Islet precursor cell (in vitro differentiated cells): ENCODE measurements at regions not wholly inside any gene's neighbourhood (a gene's known extent, or its start where the extent isn't known, plus 50 kb on each side); places are given as distances from the start of the nearest gene placed in this dataset.

Experiments
- DNase-seq: peaks from one replicate; pipeline ENCODE4 v3.0.0-alpha.2; 2018

DNA sequence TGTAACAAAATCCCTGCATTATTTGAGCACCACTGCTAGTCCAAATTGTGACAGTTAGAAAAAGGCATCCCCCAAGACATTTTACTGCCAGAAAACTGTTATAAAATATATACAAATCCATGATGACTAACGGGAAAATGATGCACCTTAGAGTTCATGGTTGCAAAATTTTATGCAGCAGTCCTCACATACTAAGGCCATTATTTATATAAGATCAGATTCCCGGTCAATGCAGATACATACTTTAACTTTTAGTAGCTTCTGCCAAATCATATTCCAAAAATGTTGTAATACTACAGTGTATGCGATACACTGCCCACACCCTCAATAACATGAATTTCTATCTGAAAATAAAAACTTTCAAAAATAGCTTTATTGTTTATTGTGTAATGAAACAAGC lies 239.9 kb upstream of the ZNF32 start:
- DNase-seq: no peak

DNA sequence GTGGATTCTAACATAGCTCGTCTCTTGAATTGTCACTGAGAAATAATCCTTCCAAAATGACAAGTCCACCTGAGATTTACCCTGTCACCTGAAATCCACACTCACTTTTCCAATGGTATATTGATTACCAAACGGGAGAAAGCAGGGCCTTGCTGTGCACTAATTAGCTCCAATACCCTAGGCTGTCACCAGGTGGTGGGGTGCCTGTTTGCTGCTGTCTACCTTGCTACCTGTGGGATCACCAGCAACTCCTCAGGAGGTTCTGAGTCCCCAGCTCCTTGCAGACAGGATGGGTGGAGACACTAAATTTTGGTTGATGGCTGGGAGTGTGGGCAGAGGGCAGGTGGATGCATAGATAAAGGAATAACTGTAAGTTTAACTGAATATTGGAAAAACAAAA lies 237.2 kb upstream of the ZNF32 start:
- DNase-seq: peak; percentile 49

DNA sequence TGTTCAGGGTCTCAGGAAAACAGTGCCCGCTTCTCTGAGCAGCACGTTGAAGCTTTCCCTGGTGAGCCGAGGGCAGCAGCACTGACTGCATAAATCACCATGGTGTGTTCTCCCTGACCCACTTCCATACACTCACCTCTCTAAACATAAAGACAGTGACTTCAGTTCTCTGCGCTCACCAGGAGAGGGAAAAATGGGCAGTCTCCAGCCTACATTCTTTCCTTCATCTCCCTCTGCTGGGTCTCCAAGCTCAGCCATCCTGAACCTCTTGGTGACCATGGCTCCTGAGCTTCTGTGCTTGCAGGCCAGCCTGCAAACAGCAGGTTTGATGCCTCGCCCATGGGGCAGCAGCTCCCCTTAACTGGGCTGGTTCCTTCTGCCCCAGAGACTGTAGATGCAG lies 236.6 kb upstream of the ZNF32 start:
- peak; percentile 42 for DNase-seq

GRCh38 chr10:43884501-43885105 lies 235.9 kb upstream of the ZNF32 start:
- no peak for DNase-seq

DNA sequence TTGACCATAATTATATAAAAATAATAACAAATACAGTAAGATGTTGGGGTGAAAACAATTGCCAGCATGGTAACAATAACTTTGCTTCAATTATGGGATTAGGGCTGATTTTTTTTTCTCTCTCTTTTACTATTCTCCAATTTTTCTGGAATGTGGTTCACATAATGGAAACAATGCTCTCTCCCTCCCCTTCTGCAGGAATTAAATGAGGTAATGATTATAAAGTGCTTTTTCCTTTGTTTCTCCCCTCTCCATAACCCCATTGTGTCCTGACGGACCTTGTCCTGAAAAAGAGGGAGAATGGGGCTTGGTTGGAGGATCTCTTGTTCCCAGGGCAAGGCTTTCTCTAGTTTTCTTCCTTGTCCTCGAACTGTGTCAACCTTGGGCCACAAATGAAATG lies 234.0 kb upstream of the ZNF32 start:
- no peak for DNase-seq

DNA sequence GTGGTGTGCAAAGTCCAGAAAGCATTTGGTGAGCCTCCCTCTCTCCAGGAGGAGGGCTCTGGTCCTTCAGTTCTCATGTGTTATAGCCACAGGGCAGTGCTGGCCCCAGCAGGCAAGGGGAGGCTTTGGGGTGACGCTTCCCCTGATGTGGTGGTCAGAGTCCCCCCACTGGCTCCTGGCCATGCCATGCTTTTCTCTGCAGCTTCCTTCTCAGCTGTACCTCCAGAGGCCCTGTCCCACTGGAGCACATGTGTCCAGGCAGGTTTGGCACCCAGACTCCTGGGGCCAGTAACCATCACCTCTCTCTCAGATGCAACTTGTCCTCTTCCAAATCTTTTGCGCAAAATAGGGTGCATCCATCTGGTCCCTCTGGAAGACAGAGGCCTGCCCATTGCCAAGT lies 233.0 kb upstream of the ZNF32 start:
- DNase-seq: peak; percentile 40

DNA sequence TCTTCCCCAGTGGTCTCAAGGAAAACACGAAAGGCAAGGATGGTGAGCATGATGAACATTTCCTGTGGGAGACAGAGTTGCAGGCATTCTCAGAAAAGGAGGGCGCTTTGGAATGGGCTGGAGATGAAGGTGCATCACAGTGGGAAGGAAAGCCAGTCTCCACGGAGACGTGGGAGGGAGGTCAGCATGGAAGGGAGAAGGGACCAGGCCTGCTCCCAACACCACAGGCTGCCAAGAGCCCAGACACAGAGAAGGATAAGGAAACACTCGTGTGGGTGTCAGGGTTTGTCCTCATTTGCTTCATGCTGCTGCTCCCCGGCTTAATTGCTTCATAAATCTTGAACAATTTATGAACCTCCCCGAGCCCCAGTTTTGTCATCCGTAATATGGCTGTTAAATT lies 231.5 kb upstream of the ZNF32 start:
- DNase-seq: no peak

- peak; percentile 49 for DNase-seq
Observed at GRCh38 chr10:43879742-43880141, 231.1 kb upstream of the ZNF32 start.

GRCh38 chr10:43879162-43879561 lies 230.5 kb upstream of the ZNF32 start:
- DNase-seq: no peak

DNA sequence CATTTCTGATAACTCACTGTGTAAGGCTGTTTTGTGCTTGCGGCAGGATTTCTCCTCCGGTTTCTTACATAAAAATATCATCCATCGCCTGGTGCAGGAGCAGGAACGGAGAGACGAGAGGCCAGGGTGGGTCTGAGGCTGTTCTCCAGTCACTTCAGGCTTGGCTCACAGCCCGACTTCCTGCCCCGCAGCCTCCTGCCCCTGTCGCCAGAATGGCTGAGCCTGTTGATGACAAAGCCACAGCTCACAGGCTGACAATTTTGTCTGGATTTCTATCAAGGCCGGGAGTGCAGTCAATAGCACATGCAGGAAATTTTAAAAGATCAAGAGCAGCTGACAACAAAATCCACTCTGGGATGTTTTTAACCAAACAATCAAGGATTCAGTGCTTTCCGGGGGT lies 229.7 kb upstream of the ZNF32 start:
- DNase-seq: peak; percentile 55

DNA sequence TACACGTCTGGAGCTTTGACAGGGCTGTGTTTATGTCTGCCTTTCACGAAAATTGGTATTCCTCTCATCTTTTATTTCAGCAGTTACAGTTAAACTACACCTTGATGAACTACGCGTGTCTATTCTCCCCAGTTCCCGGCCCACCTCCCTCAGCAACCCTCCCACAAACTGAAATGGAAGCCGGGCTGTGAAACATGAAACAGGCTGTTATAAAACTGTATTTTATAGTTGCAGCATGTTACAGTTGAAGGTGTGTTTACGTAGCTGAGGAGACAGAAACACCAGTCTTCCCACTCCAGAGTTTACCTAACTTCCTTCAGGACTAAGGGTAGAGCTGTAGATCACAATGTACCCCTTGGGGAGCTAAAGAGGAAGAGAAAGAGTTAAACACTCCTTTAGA lies 228.3 kb upstream of the ZNF32 start:
- DNase-seq: no peak

DNA sequence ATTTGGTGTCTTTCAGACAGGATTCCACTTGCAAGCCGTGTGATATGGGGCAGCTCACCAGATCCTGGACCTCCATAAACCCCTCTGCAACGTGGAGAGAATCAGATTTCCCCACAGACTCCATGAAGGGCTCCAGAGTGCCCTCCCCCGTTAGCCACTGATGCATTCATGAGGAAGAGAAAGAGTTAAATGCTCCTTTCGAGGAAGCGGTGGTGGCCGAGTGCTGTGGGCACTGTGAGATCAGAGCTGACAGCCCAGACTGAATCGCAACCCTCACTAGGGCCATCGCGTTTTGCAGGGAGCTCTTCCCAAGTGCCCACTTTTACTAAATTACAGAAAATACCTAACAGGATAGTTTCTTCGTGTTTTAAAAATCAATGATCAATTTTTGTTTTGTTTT lies 226.3 kb upstream of the ZNF32 start:
- no peak for DNase-seq

DNA sequence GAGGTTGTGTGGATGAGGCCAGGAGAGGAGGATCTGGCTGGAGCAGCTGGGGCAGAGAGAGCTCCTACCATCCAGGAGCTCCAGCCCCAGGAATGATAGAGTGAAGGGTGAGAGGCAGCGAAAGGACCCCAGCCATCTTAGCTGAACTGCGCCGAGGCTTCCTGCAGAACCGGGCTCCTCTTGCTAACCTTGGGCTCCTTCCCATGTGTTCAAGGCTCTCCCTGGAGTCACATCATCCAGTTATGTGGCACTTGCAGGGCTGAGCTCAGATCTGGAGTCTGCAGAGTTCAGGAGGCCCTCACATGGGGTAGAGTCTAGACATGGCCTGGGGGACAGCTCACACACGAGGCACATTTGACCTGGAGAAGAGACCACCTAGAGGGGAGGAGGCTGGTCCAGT lies 225.0 kb upstream of the ZNF32 start:
- no peak for DNase-seq

GRCh38 chr10:43872644-43873043 lies 224.0 kb upstream of the ZNF32 start:
- peak; percentile 41 for DNase-seq

GRCh38 chr10:43871545-43871944 lies 222.9 kb upstream of the ZNF32 start:
- no peak for DNase-seq

- peak; percentile 50 for DNase-seq
Observed at GRCh38 chr10:43870968-43871439, 222.3 kb upstream of the ZNF32 start.

DNA sequence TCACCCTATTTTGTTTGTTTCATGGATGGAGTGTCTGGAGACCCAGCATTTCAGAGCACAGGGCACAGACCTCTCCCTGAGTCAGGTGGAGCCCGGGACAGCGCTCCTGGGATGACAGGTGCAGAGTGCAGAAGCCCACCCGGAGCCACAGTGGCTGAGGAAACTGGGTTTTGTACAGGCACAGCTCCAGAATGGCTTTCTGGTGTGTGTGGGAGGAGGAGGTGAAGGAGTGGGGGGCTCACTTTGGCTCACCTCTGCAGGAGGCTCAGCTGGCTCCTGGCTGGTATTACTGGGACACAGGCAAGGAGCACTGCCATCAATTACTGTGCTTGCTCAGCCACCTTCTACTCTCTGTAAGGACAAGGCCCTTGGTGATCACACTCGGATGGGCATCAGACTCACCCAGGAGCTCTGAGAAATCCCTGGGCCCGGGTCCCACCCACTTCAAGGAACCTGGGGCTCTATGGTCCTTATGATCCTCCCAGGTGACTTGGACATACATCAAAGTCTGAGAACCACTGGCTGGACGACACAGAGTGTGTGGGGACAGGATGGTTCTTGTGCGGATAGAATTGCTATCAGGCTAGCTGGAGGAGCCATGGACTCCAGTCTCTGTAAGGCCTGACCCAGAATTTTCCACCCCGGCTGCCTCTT lies 221.1 kb upstream of the ZNF32 start:
- DNase-seq: no peak

DNA sequence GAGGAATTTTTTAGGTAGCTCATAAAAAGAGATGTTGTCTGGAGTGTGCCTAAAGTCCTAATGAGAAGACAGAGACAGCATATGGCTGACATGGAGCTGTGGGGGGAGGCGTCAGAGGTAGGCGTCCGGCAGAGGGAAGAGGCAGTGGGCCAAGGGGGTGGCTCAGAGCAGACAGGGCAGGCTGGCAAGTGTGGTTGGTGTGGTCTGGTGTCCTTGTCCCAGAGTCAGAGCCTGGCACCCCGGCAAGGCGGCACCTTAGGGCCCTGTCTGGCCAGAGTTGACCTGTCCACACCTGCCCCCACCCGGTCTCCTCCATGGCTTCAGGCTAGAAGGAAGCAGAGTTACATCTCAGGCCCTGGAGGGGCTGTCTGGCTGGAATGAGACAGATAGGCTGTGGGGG lies 220.3 kb upstream of the ZNF32 start:
- DNase-seq: peak; percentile 29

DNA sequence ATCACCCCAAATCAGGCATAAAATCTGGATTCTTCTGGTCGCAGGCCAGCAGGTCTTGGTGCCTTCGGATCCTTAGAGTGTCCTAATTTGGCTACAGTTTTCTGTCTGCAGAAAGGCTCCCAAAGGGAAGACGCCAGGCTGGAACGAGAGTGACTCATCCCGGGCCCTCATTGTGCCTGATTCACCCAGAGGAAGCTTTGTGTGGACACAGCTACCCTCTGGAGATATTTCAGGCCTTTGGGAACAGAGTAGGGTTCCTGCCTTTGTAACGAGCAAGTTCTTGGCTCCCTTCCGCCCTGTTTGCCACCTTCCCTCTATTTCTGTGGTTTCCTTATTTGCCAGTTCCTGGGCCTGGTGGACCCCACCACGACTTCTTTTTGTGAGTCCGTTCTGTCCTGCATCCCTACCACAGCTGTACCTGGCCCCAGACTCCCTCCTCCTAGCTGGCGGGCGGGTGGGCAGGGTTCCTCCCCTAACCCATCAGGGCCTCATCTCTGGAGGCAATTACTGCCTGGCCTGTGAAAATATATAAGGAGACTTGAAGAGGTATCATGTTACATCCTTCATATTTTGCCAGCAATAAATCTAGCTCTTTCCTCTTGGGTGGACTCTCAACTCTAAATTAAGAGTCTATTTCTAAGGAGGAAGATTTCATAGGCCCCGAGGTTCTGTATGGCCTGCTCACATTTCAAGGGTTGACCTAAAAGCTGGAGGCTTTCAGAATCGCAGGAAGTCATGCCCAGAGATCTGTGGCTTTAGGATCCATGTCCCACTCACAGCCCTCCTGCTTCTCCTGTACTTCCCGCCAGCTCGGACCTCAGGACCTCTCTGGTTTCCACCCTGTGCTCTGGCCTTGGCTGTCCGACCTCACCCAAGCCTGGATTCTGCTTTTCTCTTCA lies 219.2 kb upstream of the ZNF32 start:
- DNase-seq: peak; percentile 57

- peak; percentile 24 for DNase-seq
Observed at GRCh38 chr10:43867113-43867512, 218.4 kb upstream of the ZNF32 start.

DNA sequence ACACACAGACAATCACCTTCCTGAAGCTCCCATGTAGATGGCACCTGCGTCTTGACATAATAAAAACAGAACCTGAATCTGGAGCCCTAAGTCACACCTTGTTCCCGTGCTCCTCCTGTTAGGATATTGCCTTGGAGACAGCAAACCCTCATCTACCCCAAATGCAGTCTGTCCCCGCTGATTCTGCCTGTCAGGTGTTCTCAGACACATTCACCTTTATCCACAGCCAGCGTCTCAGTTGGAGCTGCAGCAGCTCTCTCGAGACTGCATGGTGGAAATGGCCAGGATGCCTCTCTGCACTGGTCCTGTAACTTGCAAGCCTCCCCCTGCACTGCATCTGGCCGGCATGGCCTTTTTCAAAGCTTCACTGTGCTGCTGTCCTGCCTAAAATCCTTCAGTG lies 218.0 kb upstream of the ZNF32 start:
- DNase-seq: peak; percentile 29

- peak; percentile 37 for DNase-seq
Observed at GRCh38 chr10:43865265-43866135, 216.8 kb upstream of the ZNF32 start.

GRCh38 chr10:43864656-43865055 lies 216.0 kb upstream of the ZNF32 start:
- DNase-seq: no peak
